ENCODE measurements at regions not wholly inside any gene's neighbourhood (a gene's known extent, or its start where the extent isn't known, plus 50 kb on each side); places are given as distances from the start of the nearest gene placed in this dataset.

DNA sequence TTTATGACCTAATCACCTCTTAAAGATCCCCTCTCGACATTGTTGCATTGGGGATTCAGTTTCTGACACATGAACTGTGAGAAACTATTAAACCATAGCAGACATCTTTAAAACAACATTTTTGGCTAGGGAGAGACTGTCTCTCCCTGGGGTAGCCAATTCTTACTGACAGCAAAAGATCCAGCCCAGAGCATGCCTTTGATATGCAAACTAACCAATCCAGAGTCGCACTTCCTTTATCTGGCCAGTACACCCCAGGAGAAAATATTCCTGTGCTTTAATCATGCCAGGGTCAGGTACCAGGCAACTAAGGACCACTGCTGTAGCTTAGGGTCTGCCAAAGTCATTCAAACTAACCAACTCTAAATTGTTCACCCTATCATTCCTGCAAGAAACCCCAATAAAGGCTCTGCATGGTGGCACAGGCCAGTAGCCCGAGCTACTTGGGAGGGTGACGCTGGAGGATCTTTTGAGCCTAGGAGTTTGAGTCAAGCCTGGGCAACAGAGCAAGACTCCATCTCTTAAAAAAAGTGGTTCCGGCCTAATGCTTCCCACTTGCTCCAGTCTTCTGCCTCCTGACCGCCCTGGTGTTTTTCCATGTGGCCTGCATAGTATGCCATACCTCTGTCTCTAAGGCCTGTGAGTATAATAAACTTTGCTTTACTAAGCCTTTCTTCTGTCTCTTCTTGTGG, 62.3 kb upstream of the DAPK1 start:
- no peaks in the 10 kb centered on the region for H3K9me3 ChIP-seq (ENCODE audit: control insufficient read depth, insufficient read depth, low read length)
- H3K9ac ChIP-seq (ENCODE audit: low read depth, low read length): no peak overlapping the region
- peaks cover 3% of the 10 kb centered on the region; the same call in 1 of the 2 replicates for H3K36me3 ChIP-seq (ENCODE audit: insufficient read depth, low read length)
- H3K4me1 ChIP-seq (ENCODE audit: insufficient read depth, low read length): peaks cover 17% of the 10 kb centered on the region

DNA sequence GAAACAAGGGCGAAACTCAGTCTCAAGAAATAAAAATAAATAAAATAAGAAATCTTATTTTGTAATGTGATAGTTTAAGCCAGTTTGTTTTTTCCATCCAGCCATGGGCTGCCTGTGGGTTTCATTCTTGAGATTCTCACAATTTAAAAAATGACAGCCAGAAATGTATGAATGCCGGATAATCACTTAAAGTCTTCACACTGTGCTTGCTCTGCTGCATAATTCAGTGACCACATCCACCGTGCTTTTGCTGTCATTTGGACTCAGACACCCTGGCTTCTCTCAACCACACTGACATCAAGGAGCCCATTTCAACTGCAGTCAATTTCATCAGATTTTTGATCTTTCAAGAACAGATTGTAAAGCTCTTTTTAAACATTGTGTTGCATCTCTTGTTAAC, 61.0 kb upstream of the DAPK1 start:
- Histone ChIP-seq H3K36me3 (ENCODE audit: insufficient read depth, low read length) (peaks cover 2% of the 10 kb centered on the region; the same call in 1 of the 2 replicates), H3K9me3 (ENCODE audit: control insufficient read depth, insufficient read depth, low read length) (no peaks in the 10 kb centered on the region), H3K4me1 (ENCODE audit: insufficient read depth, low read length) (peaks cover 17% of the 10 kb centered on the region), H3K9ac (ENCODE audit: low read depth, low read length) (no peak overlapping the region)

DNA sequence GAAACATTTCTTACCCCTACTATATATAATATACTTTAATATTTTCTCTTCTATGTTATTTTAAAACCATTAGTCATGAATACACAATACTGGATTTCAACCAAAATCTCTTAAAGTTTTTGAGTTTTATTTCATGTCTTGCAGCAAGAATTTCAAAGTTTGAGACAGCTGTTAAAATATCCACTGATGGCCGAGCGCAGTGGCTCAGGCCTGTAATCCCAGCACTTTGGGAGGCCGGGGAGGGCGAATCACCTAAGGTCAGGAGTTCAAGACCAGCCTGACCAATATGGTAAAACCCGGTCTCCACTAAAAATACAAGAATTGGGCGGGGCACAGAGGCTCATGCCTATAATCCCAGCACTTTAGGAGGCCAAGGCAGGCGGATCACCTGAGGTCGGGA, 59.7 kb upstream of the DAPK1 start:
- no peaks in the 10 kb centered on the region for H3K9me3 ChIP-seq (ENCODE audit: control insufficient read depth, insufficient read depth, low read length)
- no peak overlapping the region for H3K9ac ChIP-seq (ENCODE audit: low read depth, low read length)
- no peaks in the 10 kb centered on the region for H3K36me3 ChIP-seq (ENCODE audit: insufficient read depth, low read length)
- H3K4me1 ChIP-seq (ENCODE audit: insufficient read depth, low read length): peaks cover 17% of the 10 kb centered on the region

DNA sequence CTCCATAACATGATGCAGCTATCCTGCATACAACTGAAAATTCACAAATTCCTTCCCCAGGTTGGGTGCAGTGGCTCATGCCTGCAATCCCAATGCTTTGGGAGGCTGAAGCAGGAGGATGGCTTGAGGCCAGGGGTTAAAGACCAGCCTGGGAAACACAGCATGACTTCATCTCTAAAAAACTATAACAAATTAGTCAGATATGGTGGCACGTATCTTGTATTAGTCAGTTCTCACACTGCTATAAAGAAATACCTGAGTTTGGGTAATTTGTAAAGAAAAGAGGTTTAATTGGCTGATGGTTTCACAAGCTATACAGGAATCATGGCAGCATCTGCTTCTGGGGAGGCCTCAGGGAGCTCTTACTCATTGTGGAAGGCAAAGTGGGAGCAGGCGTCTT, 56.4 kb upstream of the DAPK1 start:
- H3K36me3 ChIP-seq (ENCODE audit: insufficient read depth, low read length): no peaks in the 10 kb centered on the region
- H3K9ac ChIP-seq (ENCODE audit: low read depth, low read length): no peak overlapping the region
- no peaks in the 10 kb centered on the region for H3K4me1 ChIP-seq (ENCODE audit: insufficient read depth, low read length)
- no peaks in the 10 kb centered on the region for H3K9me3 ChIP-seq (ENCODE audit: control insufficient read depth, insufficient read depth, low read length)

DNA sequence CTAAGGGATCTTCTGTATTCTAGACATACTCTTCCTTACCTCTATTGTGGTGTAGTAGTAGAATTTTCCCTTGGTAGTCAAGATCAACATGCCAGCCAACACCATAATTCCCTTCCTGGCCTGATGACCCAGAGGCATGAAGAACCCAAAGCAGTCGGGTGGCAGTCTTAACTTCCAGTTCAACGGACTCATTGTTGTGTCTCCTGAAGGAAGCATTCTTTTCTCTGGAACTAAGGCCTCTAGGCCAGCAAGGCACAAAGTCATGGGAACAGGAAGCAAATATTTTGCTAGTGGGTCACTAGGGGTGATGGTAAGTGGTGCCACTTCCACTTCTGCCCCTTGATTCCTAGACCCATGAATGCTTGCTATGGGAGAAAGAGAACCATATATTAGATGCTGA, 55.2 kb upstream of the DAPK1 start:
- Histone ChIP-seq H3K9me3 (ENCODE audit: control insufficient read depth, insufficient read depth, low read length) (no peaks in the 10 kb centered on the region), H3K36me3 (ENCODE audit: insufficient read depth, low read length) (no peaks in the 10 kb centered on the region), H3K4me1 (ENCODE audit: insufficient read depth, low read length) (no peaks in the 10 kb centered on the region), H3K9ac (ENCODE audit: low read depth, low read length) (no peak overlapping the region)

DNA sequence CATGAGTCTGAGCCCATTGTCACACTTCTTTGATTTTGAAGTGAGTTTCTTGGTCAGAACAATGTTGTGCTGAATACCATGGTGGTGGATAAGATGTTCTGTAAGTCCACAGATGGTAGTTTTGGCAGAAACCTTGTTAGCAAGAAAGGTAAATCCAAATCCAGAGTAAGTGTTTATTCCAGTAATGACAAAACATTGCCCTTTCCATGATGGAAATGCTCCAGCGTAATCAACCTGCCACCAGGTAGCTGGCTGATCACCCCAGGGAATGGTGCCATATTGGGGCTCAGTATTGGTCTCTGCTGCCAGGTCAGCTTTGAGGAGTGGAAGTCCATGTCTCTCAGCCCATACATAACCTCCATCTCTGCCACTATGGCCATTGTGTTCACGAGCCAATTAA, 54.7 kb upstream of the DAPK1 start:
- H3K4me1 ChIP-seq (ENCODE audit: insufficient read depth, low read length): no peaks in the 10 kb centered on the region
- H3K9me3 ChIP-seq (ENCODE audit: control insufficient read depth, insufficient read depth, low read length): no peaks in the 10 kb centered on the region
- no peak overlapping the region for H3K9ac ChIP-seq (ENCODE audit: low read depth, low read length)
- no peaks in the 10 kb centered on the region for H3K36me3 ChIP-seq (ENCODE audit: insufficient read depth, low read length)

DNA sequence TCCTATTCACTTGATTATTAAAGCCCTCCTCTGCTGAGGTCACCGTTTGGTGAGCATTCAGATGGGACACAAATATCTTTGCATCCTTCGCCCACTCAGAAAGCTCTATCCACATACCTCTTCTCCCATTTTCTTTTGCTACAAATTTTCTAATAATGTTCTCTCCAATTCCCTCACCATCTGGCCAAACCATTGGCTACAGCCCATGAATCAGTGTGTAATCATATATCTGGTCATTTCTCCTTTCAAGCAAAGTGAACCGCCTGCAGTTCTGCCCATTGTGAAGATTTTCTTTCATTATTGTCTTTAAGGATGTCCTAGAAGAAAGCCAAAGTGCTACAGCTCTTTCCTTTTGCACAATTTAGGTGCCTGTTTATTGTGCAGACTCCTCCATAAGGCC, 54.2 kb upstream of the DAPK1 start:
- no peaks in the 10 kb centered on the region for H3K4me1 ChIP-seq (ENCODE audit: insufficient read depth, low read length)
- no peak overlapping the region for H3K9ac ChIP-seq (ENCODE audit: low read depth, low read length)
- no peaks in the 10 kb centered on the region for H3K9me3 ChIP-seq (ENCODE audit: control insufficient read depth, insufficient read depth, low read length)
- H3K36me3 ChIP-seq (ENCODE audit: insufficient read depth, low read length): no peaks in the 10 kb centered on the region

DNA sequence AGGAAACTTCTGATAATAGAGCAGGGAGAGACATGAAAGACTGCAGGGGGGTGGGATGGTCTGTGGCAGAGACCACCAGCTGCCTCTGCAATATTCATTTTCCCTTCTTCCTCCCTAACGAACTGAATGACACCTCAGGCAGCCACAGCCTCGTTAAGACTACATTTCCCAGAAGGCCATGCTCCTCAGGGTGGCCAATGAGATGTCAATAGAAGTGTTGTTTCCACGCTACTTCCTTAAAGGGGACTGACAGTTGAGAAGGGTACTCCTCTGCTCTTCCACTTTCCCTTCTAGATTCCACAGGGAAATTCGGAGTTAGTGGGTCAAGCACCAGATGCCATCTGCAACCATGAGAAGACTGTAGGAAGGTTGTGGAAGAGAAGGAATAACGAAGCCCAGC, 52.0 kb upstream of the DAPK1 start:
- H3K9ac ChIP-seq (ENCODE audit: low read depth, low read length): no peak overlapping the region
- no peaks in the 10 kb centered on the region for H3K36me3 ChIP-seq (ENCODE audit: insufficient read depth, low read length)
- H3K4me1 ChIP-seq (ENCODE audit: insufficient read depth, low read length): no peaks in the 10 kb centered on the region
- no peaks in the 10 kb centered on the region for H3K9me3 ChIP-seq (ENCODE audit: control insufficient read depth, insufficient read depth, low read length)

DNA sequence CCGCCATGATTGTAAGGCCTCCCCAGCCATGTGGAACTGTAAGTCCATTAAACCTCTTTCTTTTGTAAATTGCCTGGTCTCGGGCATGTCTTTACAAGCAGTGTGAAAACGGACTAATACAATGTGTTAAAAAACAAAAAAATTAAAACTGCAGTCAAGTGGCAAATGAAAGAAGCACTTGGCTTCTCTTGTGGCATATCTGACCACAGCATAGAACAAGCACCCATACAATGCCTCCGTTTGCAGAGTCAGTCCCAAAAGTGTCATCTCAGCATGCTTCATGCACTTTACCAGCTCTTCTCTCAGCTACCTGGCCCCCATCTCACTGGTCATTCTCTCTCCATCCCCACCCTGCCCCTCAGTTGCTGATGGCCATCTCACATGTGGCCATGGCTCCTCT, 51.1 kb upstream of the DAPK1 start:
- H3K36me3 ChIP-seq (ENCODE audit: insufficient read depth, low read length): no peaks in the 10 kb centered on the region
- H3K9ac ChIP-seq (ENCODE audit: low read depth, low read length): no peak overlapping the region
- H3K9me3 ChIP-seq (ENCODE audit: control insufficient read depth, insufficient read depth, low read length): 0 out of 2 replicates have a peak, but pooled peaks cover 1% of the 10 kb centered on the region
- no peaks in the 10 kb centered on the region for H3K4me1 ChIP-seq (ENCODE audit: insufficient read depth, low read length)

DNA sequence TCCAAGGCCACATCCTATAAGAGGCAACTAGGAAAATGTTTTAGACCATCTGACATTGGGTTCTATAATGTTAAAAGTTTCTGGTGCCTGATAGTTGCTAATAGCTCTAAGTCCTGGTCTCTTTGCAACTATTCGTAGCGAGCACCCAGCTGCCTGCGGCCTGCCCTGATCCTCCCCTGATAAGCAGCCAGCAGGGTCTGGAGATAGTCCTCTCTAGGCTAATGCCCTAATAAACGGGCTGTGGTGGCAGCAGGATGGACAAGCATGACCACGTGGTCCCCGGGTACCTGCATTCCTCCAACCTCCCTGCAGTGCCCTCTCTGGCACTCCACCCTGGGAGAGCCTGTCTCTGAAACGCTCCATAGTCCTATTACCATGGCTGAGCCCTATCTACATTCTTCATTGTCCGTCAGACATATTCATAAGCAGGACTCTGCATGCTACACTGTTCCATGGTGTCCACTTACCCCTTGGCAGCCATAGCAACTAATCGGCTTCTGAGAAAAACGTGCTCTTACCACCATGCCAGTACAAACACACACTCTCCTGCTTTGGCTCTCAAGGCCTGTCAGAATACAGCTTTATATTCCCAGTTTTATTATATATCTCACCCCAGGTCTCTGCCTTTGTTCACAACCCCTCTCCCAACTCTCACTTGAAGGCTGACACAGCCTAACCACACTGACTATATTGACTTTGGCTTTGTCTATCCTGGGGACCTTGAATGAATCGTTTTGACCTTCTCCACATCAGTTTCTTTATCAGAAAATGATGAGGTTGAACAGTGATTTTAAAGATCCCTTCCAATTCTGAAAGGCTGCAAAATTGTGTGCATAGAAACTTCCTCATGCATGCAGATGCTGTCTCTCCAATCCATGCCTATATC, 49.9 kb upstream of the DAPK1 start:
- Histone ChIP-seq H3K9me3 (ENCODE audit: control insufficient read depth, insufficient read depth, low read length) (0 out of 2 replicates have a peak, but pooled peaks cover 4% of the 10 kb centered on the region), H3K9ac (ENCODE audit: low read depth, low read length) (no peak overlapping the region), H3K4me1 (ENCODE audit: insufficient read depth, low read length) (no peaks in the 10 kb centered on the region), H3K36me3 (ENCODE audit: insufficient read depth, low read length) (no peaks in the 10 kb centered on the region)
